GM12878 (cell line): ENCODE measurements at regions not wholly inside any gene's neighbourhood (a gene's known extent, or its start where the extent isn't known, plus 50 kb on each side); places are given as distances from the start of the nearest gene placed in this dataset.

Experiments
- CEBPB ChIP-seq, 2 experiments: fragments of 150-350 bp in 1 of 2; IDR thresholded peaks; 2 replicates each; pipeline ENCODE4 v1.6.1; 2012 to 2014; ENCODE audit warnings: low read depth in 2 of 2, low read length in 2 of 2, borderline replicate concordance in 1 of 2, inconsistent platforms in 1 of 2
- CEBPZ ChIP-seq: fragments of 150-350 bp; IDR thresholded peaks from 2 replicates; pipeline ENCODE4 v1.6.1; 2016; ENCODE audit warnings: low read depth, low read length
- CTCF ChIP-seq, 3 experiments: IDR thresholded peaks in 2 of 3; conservative IDR thresholded peaks in 1 of 3; 2 replicates each; pipeline ENCODE4 v1.5.1; 2011; ENCODE audit warnings: low read depth in 3 of 3, low read length in 3 of 3, mild to moderate bottlenecking in 3 of 3, control low read depth in 2 of 3, moderate library complexity in 2 of 3, inconsistent platforms in 1 of 3, mixed read lengths in 1 of 3; ENCODE audit not compliant: control insufficient read depth in 2 of 3, insufficient read depth in 1 of 3; ENCODE audit errors: extremely low read depth in 1 of 3
- EED ChIP-seq: sonication (generic); IDR thresholded peaks from 2 replicates; pipeline ENCODE4 v1.6.1; 2016; ENCODE audit warnings: antibody characterized with exemption, low read depth
- FOXM1 ChIP-seq: IDR thresholded peaks from 2 replicates; pipeline ENCODE4 v1.6.1; 2012; ENCODE audit warnings: low read depth, mild to moderate bottlenecking, inconsistent platforms, low read length, moderate library complexity
- JUNB ChIP-seq: IDR thresholded peaks from 2 replicates; pipeline ENCODE4 v1.6.1; 2016; ENCODE audit warnings: antibody characterized with exemption, mild to moderate bottlenecking
- MXI1 ChIP-seq: fragments of 150-350 bp; IDR thresholded peaks from 2 replicates; pipeline ENCODE4 v1.6.1; 2011; ENCODE audit warnings: low read depth, mild to moderate bottlenecking, inconsistent platforms, low read length, improper control_type of control experiment
- REST ChIP-seq: IDR thresholded peaks from 2 replicates; pipeline ENCODE4 v1.6.1; 2012; ENCODE audit warnings: mild to moderate bottlenecking, low read depth, low read length
- RUNX3 ChIP-seq: IDR thresholded peaks from 2 replicates; pipeline ENCODE4 v1.6.1; 2012; ENCODE audit warnings: low read length, inconsistent platforms
- SMAD1 ChIP-seq: fragments of 450-650 bp; IDR thresholded peaks from 2 replicates; pipeline ENCODE4 v1.6.1; 2018; ENCODE audit warnings: mild to moderate bottlenecking, low read depth; ENCODE audit not compliant: partially characterized antibody
- SREBF2 ChIP-seq: IDR thresholded peaks from 2 replicates; pipeline ENCODE4 v1.6.1; 2012; ENCODE audit warnings: mild to moderate bottlenecking, low read length
- WRNIP1 ChIP-seq: IDR thresholded peaks from 2 replicates; pipeline ENCODE4 v1.6.1; 2011; ENCODE audit warnings: low read depth, low read length, improper control_type of control experiment, borderline replicate concordance
- TF ChIP-seq, protein P1 (sequence below): IDR thresholded peaks from 2 replicates; pipeline ENCODE4 v1.6.1; 2011; ENCODE audit warnings: low read depth, low read length, improper control_type of control experiment, borderline replicate concordance

GRCh38 chr21:18549214-18549905, 145.8 kb upstream of the TMPRSS15 start:
- TF ChIP-seq CTCF (IDR thresholded peaks at IDR 0.05 in 2 of 3, conservative IDR thresholded peaks at IDR 0.05 in 1 of 3; ENCODE audit: control insufficient read depth in 2 of 3, extremely low read depth in 1 of 3, insufficient read depth in 1 of 3, low read depth in 3 of 3, low read length in 3 of 3) (no peak), CEBPB (IDR thresholded peaks at IDR 0.05; ENCODE audit: borderline replicate concordance in 1 of 2, low read depth in 2 of 2, low read length in 2 of 2) (no peak), SREBF2 (no peak), EED (no peak), CEBPZ (no peak), SMAD1 (no peak), WRNIP1 (no peak), REST (no peak), MXI1 (no peak), RUNX3 (no peak), FOXM1 (no peak), JUNB (no peak)
- TF ChIP-seq, protein P1, sequence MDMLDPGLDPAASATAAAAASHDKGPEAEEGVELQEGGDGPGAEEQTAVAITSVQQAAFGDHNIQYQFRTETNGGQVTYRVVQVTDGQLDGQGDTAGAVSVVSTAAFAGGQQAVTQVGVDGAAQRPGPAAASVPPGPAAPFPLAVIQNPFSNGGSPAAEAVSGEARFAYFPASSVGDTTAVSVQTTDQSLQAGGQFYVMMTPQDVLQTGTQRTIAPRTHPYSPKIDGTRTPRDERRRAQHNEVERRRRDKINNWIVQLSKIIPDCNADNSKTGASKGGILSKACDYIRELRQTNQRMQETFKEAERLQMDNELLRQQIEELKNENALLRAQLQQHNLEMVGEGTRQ = no peak
